Stimulated activated CD4-positive, alpha-beta T cell treated with anti-CD3 and anti-CD28 coated beads, Interleukin-2, amount 100 ng/mL, for 24 hours (primary cell): ENCODE measurements at regions not wholly inside any gene's neighbourhood (a gene's known extent, or its start where the extent isn't known, plus 50 kb on each side); places are given as distances from the start of the nearest gene placed in this dataset.
"Not testable (repeated sequence)": the region's sequence is repeated elsewhere in the genome, so short reads cannot be mapped to it uniquely, and the experiment has no call there.

Source experiments
- DNase-seq, 2 donors: peaks; one replicate each; pipeline ENCODE4 v3.0.0-alpha.2; 2020

DNA sequence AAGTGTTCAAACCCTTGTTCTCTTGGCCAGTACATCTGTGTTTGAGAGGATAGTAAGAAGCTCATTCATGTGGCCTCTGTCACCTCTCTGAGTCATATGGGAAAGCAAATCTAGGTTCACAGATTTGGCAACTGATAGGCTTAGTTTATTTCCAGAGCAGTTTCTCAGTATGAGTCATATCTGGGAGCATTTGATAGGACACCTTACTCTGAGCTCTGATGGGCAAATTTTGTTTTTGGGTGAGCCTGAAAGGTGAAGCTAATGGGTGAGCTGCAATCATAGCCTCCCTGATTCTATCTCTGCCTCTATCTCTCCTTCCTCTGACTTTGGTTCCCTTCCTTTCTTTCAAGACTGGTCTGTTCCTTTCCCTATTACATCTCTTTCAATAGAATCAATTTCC, 134.4 kb downstream of the S1PR1 start:
- no peak for DNase-seq

DNA sequence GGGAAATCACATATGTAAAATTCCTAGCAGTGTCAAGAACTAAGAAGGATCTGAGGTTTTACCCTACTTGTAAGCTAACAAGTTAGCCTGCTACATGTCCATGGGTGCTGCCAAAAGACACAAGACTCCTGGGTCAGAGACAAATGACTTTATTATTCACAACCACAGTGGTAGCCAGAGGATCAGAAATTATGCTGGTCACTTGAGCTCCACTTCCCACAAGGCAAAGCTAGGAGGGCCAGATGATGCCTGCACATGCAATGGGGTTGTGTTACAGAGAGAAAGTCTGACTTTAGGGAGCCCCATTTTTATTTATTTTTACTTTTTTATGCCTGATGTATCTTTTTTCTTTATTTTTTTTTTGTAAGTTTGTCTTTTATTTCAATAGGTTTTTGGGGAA, 136.8 kb downstream of the S1PR1 start:
- no peak for DNase-seq

- not testable (repeated sequence) for DNase-seq
These were observed 138.6 kb downstream of the S1PR1 start for GRCh38 chr1:101375448-101375847.

DNA sequence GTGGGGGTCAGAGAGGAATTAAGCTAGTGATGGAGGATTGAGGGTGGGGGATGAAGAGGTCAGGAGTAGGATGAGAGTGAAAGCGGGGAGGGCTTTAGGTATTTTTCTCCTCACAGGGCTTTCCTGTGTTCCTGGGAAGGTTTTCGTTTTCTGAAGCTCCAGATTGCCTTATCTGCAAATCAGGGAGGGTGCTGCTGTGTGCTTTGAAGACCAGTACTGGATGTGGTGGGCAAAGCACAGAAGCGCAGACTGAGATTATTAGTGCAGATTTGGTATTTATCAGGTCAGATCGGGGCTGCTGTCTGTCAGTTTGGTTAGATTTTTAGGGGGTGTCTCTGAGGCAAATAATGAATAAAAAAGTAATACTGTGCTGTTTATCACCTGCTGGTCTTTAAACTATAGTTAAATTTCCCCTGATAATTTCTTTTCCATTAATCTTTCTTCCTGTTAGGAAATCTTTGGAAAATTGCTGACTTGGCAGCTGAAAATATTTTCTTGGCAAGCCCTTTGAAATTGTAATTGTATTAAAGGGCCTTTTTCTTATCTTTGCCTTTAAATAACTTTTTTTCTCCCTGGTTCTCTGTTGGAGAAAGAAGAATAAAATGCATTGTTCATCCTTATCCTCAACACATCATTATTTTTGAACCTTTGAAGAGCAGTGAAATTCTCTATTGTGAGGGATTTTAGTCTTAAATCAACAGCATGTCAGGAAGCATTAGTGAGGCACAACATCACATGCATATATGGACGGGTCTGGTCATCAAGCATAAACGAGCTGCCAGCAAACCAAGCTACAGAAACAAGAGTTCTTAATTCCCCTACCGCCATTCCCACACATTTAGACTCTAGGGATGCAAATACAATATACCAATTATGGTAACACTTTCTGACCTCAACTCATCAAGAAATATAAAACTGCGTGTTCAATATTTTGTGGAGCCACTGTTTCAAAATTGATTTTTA, 139.6 kb downstream of the S1PR1 start:
- no peak for DNase-seq

DNA sequence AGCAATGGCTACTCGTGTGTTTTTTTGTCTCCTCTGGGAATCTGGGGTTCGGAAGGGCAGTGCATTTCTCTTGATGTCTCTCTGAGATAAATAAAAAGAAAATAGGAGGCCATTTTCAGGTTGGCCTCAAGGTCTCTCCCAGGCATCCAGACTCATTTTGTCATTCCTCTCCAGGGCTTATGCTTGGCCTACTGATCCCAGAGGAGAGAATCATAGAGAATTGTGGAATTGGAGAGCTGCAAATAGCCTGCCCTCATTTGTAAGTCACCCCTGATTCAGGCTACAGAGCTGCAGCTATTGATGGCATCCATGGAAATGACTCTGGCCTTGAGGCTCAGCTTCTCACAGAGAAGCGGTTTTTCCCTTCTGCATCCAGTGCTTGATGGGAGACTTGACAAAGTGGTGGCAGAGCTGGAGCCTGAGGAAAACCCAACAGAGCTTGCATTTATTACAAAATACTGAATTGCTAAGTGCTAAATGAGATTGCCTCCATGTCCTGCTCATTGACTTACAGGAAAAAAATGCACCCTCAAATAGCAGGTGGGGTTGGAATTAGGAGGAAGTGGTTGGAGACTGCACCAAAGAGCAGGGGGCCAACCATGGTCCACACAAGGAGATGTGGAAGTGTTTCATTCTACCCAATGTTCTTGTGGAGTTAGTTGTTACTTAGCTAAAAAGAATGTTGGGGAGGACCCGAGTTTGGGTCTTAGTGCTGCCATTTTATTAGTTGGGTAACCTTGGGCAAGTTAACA, 140.4 kb downstream of the S1PR1 start:
- no peak for DNase-seq

- DNase-seq = no peak
These were observed 142.2 kb downstream of the S1PR1 start for GRCh38 chr1:101379037-101379436.

- no peak for DNase-seq
These were observed 143.1 kb downstream of the S1PR1 start for GRCh38 chr1:101379950-101380349.

DNA sequence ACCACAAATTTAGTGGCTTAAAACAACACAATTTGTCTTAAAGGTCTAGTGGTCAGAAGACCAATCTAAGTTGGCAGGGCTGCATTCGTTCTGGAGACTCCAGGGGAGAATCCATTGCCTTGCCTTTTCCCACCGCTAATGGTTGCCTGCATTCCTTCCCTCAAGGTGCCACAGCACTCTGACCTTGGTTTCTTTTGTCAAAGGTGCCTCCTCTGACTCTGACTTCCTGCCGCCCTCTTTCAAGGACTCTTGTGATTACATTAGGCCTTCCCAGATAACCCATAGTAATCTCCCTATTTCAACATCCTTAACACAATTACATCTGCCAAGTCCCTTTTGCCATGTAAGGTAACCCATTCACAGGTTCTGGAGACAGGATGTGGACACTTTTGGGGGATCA, 145.3 kb downstream of the S1PR1 start:
- DNase-seq = no peak

- DNase-seq = no peak
These were observed 152.2 kb downstream of the S1PR1 start for GRCh38 chr1:101388904-101389546.

- no peak for DNase-seq
These were observed 152.7 kb downstream of the S1PR1 start for GRCh38 chr1:101389547-101389929.

GRCh38 chr1:101392552-101392951, 155.7 kb downstream of the S1PR1 start:
- no peak for DNase-seq

DNA sequence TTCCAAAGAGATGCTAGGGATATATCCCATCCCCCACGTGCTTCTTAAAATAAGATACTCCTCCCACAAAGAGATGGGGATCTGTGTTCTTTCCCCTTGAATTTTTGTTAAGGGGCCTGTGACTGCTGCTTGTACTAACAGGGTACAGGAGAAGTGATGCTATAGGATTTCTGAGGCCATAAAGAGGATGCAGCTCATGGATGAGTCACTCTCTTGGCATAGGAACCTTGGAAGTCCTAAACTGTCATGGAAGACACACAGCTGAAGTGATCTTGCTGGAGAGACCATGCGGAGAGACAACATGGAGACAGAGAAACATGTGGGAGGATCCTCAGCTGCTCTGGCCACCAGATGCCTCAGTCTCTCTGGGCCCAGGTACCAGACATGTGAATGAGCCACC, 157.2 kb downstream of the S1PR1 start:
- no peak for DNase-seq

DNA sequence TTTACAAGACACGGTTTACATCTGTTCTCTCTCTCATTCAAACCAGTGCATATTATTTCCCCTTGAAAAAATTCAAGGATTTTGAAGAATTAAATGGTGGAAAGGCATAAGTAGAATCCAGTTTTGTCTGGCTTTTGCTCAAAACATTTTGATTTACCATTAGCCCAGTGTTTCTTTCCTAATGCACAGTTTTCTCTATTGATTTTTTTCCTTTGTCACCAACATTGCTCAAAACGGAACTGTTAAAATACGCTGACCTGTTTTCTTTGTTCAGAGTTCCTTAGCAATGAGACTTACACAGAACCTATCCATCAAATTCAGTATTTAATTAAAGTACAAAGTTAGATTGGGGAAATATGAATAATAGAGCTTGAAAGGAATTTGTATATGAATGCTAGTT, 162.4 kb downstream of the S1PR1 start:
- DNase-seq = no peak

- DNase-seq = no peak
These were observed 169.5 kb downstream of the S1PR1 start for GRCh38 chr1:101406271-101406670.

DNA sequence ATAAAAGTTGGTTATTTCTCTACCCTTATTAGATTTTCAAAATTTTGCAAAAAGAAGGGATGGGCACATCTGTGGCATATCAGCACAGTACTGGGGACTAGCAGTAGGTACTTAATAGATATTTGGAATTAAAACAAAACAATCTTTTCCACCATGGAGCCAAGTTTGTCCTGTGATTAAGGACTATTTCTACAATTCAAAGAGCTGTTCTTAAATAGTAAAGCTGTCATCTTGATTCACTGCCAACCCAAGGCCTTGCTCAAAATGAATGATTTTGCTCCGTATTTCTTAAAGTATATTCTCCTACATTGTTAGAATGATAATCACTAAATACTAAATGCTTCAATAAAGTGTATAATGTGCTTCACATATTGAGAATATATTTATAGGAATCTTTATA, 169.9 kb downstream of the S1PR1 start:
- no peak for DNase-seq

DNA sequence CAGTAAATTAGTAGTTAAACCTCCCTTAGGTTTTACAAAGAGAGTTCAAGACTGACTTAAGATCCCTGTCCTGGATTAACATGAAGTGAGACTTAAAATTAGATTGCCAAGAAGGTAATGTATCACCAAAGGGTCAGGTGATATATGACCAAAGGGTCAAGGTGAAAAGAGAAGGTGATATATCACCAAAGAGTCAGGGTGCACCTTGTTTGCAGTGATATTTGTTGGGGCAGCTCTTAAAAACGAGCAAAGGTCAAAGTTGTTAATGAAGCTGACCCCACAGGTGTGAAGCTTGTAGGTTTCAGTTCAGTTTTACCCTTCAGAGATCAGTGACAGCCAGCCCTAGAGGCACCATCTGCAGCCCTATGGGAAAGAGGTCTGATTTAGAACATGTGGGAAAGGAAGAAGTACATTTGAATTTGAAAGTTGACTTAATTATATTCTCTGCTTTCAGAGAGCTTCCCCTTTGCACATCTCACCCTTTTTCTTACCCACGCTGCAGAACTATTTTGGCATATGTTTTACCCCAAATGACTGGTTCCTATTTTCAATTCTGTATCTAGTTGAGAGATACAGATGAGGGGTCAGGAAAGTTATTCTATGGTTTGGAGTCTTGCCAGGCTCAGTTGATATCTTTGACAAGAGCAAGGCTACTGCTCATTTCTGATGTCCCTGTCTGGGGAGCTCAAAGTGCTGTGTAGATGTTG, 170.8 kb downstream of the S1PR1 start:
- no peak for DNase-seq

DNA sequence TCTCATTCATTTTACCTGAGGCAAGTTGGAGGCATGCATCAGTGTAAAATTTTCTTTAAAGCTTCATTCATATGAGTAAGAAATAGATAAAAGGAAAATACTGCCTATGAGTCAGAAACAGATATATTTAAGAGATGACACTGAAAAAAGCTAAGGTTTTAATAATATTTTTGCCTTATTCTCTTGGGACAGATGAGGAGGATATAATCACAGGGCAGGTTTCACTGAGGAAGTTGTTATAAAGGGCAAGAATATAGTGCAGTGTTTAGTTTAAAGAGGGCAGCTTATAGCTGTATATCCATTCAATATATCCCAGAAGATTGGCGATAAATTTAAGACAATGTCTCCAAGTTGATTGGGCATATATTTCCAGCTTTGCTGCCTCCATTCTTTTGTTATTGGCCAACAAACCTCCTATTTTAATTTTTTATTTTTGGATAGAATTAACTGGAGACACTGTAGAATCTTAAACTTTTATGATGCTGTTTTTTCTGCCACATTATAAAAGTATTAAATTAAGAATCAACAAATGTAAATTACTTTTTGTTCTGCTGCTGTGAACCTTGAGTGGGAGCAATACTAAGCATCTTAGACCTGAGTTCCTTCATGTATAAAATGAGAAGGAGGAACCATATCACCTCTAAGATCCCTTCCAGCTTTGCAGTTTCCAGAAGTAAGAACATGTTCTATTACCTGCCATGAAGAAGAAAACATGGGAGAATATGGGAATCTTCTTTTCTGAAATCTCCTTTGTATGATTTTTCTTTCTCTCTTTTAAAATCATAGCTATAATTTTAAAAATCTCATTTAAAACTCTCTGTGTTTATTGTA, 171.6 kb downstream of the S1PR1 start:
- no peak for DNase-seq

DNA sequence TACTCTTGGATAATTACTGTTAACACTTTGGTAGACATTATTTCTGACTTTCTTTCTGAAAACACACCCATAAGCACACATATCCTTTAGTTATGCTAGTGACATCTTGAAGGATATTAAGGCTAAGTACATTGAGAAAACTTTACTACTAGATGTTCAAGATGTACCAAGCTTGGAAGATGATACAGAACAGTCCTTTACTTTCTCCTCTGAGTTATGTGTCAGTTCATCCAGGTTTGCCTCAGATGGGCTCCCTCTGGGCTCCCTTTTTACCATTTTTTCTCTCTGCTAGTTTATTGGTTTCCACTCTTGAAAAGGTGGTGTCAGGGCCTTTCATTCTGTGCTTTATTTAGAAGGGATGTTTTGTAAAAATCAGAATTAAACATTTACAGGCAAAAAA, 172.3 kb downstream of the S1PR1 start:
- no peak for DNase-seq

DNA sequence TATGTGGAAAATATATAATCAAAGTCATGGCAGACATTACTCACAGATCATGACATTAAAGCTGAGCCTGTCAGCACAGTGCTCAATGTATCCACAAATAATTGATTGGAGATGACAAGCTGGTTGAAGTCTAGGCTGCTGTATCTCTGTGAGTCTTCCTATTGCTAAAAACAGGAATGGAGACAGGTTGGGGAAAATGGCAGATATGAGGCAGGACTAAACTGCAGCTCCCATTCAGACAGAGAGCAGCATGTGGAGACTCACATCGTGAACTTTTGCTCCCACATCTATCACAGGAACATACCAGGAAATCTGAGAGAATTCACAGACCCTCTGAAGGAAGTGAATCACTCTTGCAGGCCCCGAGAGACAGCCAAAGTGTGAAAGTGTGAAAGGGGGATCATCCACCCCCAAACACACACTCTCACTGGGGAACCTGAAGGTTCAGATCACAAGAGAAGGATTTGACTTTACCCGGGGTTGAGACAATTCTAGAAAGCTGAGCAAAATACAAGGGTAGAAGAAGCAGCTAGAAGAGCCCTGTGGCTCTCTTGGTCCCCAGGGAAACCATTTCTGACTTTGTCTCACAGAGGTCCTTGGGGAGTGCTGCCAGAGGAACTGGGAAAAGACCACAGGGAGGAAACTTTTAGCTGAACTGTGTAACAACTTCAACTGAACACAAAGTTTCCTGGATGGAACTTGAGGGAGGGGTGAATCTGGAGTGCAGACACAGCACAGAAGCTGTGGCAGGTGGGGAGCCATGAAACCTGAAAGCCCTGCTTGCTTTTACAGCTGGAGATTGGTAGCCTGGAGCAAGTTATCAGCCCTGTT, 173.4 kb downstream of the S1PR1 start:
- no peak for DNase-seq

DNA sequence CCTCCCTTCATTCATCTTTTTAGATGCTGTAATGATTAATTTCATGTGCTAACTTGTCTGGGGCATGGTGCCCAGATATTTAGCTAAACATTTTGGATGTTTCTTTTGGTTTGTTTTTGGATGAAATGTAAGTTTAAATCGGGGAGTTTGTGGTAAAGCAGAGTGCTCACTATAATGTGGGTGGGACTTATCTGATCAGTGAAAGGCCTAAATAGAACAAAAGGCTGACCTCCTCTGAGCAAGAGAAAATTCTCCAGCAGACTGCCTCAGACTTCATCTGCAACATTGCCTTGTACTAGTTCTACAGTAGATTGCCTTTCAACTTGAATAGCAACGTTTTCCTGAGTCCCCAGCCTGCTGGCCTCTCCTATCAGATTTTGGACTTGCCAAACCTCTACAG, 183.6 kb downstream of the S1PR1 start:
- no peak for DNase-seq

GRCh38 chr1:101428083-101428482, 191.3 kb downstream of the S1PR1 start:
- DNase-seq = not testable (repeated sequence)
